ENCODE measurements at regions not wholly inside any gene's neighbourhood (a gene's known extent, or its start where the extent isn't known, plus 50 kb on each side); places are given as distances from the start of the nearest gene placed in this dataset.

GRCh38 chr5:152649609-152650008, 244.5 kb upstream of the NMUR2 start:
- TF ChIP-seq MAFG (CRISPR knock-in tag; IDR thresholded peaks at IDR 0.05), result no peak
- no peak for TF ChIP-seq BRCA1 (CRISPR knock-in tag; IDR thresholded peaks at IDR 0.05)
- TF ChIP-seq IRF9 (CRISPR knock-in tag; IDR thresholded peaks at IDR 0.05; ENCODE audit: borderline replicate concordance), result no peak
- no peak for TF ChIP-seq FOXM1 (CRISPR knock-in tag; IDR thresholded peaks at IDR 0.05)
- no peak for TF ChIP-seq ZNF180 (CRISPR knock-in tag; IDR thresholded peaks at IDR 0.05; ENCODE audit: borderline replicate concordance, low read depth)
- TF ChIP-seq KLF11 (CRISPR knock-in tag; IDR thresholded peaks at IDR 0.05), result no peak
- TF ChIP-seq ZNF543 (CRISPR knock-in tag; IDR thresholded peaks at IDR 0.05), result no peak
- no peak for TF ChIP-seq SP1 (IDR thresholded peaks at IDR 0.05)
- no peak for TF ChIP-seq SP1 (CRISPR knock-in tag; IDR thresholded peaks at IDR 0.05)
- TF ChIP-seq ARHGAP35 (CRISPR knock-in tag; IDR thresholded peaks at IDR 0.05; ENCODE audit: borderline replicate concordance), result no peak
